Testis (tissue), 2 donors: ENCODE measurements at regions not wholly inside any gene's neighbourhood (a gene's known extent, or its start where the extent isn't known, plus 50 kb on each side); places are given as distances from the start of the nearest gene placed in this dataset.

Experiments used
- DNase-seq: peaks from one replicate; pipeline ENCODE4 v3.0.0-alpha.2; 2019
- H3K27ac ChIP-seq, 2 donors: fragments of 200-600 bp; sonication (generic); one replicate each; pipeline ENCODE4 v1.5.1; 2019
- H3K27me3 ChIP-seq: fragments of 200-600 bp; sonication (generic); one replicate; pipeline ENCODE4 v1.5.1; 2019
- H3K36me3 ChIP-seq: fragments of 200-600 bp; sonication (generic); one replicate; pipeline ENCODE4 v1.5.1; 2017; ENCODE audit warnings: low read depth; ENCODE audit errors: missing control alignments
- H3K4me1 ChIP-seq: fragments of 200-600 bp; sonication (generic); one replicate; pipeline ENCODE4 v1.5.1; 2019
- H3K4me3 ChIP-seq, 2 donors: fragments of 200-600 bp; sonication (generic); one replicate each; pipeline ENCODE4 v1.5.1; 2017 to 2019
- H3K9me3 ChIP-seq: fragments of 200-600 bp; sonication (generic); one replicate; pipeline ENCODE4 v1.5.1; 2017
- POLR2A ChIP-seq: fragments of 450-650 bp; IDR thresholded peaks from one replicate; pipeline ENCODE4 v1.6.1; 2017; ENCODE audit warnings: antibody characterized with exemption, mild to moderate bottlenecking, moderate library complexity
- WGBS, 2 donors: methylation state at CpG; one replicate each; pipeline ENCODE4 v1.1.5; 2018; 5-methylcytosine and 5-hydroxymethylcytosine counted together
- intact Hi-C: fragments of 100-400 bp; cut with DNase I; formaldehyde crosslinking; loops from one replicate; pipeline ENCODE4 v1.15.1; 2023; ENCODE audit warnings: low total_unique reads
- TF ChIP-seq, protein P1 (sequence below), 3 experiments: fragments of 450-650 bp in 2 of 3; fragments of 200-600 bp in 1 of 3; sonication (generic) in 1 of 3; IDR thresholded peaks; one replicate each; pipeline ENCODE4 v1.5.1; 2016 to 2019; ENCODE audit warnings: antibody characterized with exemption in 3 of 3, mild to moderate bottlenecking in 2 of 3, moderate library complexity in 1 of 3

DNA sequence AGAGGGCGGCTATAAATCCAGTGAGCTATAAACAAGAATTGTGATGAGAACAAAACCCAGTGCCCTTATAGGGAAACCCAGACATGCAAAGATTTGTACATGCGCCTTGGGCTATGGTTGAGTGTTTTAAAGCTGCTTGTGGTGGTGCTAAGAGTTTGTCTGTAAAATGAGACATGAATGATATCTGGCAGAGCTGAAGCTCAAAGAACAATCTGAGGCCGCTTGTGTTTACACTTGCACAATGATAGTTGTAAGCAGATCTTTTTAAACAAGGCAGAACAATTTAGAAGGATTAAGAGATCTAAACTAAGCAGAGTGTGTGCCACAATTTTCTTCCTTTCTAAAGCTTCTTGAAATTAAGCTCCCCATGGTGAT is 80.4 kb upstream of the ADAMTS5 start:
- TF ChIP-seq, protein P1, sequence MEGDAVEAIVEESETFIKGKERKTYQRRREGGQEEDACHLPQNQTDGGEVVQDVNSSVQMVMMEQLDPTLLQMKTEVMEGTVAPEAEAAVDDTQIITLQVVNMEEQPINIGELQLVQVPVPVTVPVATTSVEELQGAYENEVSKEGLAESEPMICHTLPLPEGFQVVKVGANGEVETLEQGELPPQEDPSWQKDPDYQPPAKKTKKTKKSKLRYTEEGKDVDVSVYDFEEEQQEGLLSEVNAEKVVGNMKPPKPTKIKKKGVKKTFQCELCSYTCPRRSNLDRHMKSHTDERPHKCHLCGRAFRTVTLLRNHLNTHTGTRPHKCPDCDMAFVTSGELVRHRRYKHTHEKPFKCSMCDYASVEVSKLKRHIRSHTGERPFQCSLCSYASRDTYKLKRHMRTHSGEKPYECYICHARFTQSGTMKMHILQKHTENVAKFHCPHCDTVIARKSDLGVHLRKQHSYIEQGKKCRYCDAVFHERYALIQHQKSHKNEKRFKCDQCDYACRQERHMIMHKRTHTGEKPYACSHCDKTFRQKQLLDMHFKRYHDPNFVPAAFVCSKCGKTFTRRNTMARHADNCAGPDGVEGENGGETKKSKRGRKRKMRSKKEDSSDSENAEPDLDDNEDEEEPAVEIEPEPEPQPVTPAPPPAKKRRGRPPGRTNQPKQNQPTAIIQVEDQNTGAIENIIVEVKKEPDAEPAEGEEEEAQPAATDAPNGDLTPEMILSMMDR (IDR thresholded peaks at IDR 0.05): no peak
- no peak for TF ChIP-seq POLR2A
- Histone ChIP-seq H3K4me1 (no peaks in the 10 kb centered on the region), H3K9me3 (no peaks in the 10 kb centered on the region), H3K27me3 (no peaks in the 10 kb centered on the region), H3K4me3 (no peak overlapping the region), H3K27ac (no peak overlapping the region), H3K36me3 (no peaks in the 10 kb centered on the region)
- no peak for DNase-seq
- intact Hi-C loops: no loop called here
- WGBS, 2 donors: 86 to 94% methylated on average over 3 of the region's 3 CpGs

DNA sequence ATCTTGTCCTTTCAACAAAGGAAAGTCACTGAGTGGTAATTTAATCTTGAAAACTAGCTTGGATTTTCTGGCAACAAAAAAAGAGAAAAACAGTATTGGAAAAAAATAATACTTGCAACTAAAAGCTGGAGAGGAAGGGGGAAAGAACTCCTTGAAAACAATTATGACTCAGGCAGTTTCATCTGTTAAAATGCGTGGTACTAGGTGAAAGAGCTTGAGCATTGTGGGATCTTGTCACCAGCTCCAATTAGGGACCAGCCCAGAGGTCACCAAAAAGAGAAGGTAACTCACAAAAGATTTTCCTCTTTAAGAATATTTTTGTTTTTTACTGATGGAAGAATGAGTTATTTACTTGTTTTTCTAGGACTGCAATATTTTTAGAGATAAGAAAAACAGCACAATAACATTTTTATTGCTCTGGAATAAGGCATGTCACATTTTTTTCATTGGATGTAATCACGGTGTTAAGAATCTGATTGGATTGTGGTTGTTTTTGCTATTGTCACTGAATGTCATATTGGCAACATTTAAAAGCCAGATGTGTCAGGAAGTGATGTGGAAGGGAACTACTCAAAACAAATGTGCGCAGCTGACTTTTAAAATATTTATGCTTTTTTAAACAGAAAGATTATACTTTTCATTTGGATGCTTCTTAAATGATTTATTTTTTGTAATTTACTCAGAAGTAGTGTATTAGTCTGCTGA is 78.5 kb upstream of the ADAMTS5 start:
- Histone ChIP-seq H3K4me1 (no peaks in the 10 kb centered on the region), H3K27me3 (no peaks in the 10 kb centered on the region), H3K27ac (peak overlapping the region in 1 of 2 donors; percentile 23), H3K9me3 (no peaks in the 10 kb centered on the region), H3K4me3 (no peak overlapping the region), H3K36me3 (no peaks in the 10 kb centered on the region)
- no peak for DNase-seq
- no peak for TF ChIP-seq POLR2A
- TF ChIP-seq, protein P1 (IDR thresholded peaks at IDR 0.05): no peak
- WGBS, 2 donors: 65 to 69% methylated on average over 3 of the region's 3 CpGs
- intact Hi-C loops: no loop called here

DNA sequence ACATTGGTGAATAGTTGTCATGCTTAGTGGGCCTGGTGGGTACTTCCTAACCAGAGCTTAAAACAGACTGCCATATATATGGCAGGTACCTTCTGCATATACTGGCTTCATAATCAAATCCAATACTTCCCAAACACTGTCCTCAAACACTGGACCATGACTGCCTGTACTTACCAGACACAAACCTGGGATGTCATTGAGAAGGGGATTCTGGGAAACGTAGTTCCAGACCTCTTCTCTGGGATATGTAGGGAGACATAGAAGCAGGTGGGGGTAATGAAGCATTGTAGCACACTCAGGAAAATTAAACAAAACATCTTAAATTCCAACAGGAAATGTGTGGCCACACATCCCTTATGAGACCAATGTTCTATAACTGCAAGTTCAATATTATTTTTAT is 76.5 kb upstream of the ADAMTS5 start:
- WGBS, 2 donors: 79 to 92% methylated on average over 1 of the region's 1 CpG
- no peaks in the 10 kb centered on the region for H3K4me1 ChIP-seq
- DNase-seq: no peak
- TF ChIP-seq, protein P1 (IDR thresholded peaks at IDR 0.05): no peak
- no peak for TF ChIP-seq POLR2A
- H3K4me3 ChIP-seq: no peak overlapping the region
- no peaks in the 10 kb centered on the region for H3K27me3 ChIP-seq
- H3K27ac ChIP-seq: no peak overlapping the region
- no peaks in the 10 kb centered on the region for H3K36me3 ChIP-seq
- intact Hi-C loops: no loop called here
- no peaks in the 10 kb centered on the region for H3K9me3 ChIP-seq

DNA sequence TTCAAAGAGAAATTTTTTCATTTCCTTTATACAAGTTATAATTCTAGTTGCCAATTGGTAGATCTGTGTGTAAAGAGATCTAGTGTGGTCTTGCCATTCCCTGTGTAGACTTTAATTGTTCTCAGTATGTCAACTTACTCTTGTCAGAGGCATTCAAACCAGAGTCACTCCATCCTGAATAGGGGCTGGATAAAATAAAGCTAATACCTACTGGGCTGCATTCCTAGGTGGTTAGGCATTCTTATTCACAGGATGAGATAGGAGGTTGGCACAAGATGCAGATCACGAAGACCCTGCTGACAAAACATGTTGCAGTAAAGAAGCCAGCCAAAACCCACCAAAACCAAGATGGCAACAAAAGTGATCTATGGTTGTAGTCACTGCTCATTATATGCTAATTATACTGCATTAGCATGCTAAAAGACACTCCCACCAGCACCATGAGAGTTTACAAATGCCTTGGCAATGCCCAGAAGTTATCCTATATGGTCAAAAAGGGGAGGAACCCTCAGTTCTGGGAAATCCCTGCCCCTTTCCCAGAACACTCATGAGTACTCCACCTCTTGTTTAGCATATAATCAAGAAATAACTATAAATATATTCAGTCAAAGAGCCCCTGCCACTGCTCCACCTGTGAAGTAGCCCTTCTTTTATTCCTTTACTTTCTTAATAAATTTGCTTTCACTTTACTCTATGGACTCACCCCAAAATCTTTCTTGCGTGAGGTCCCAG is 74.0 kb upstream of the ADAMTS5 start:
- no peak for DNase-seq
- Histone ChIP-seq H3K36me3 (no peaks in the 10 kb centered on the region), H3K9me3 (no peaks in the 10 kb centered on the region), H3K4me1 (no peaks in the 10 kb centered on the region), H3K4me3 (no peak overlapping the region), H3K27me3 (no peaks in the 10 kb centered on the region), H3K27ac (no peak overlapping the region)
- WGBS, 2 donors: 88 to 97% methylated on average over 2 of the region's 2 CpGs
- intact Hi-C loops: no loop called here
- TF ChIP-seq, protein P1 (IDR thresholded peaks at IDR 0.05): no peak
- TF ChIP-seq POLR2A: no peak
